SK-N-SH treated with all-trans-retinoic acid at 6 μM for 48 hours (cell line): ENCODE measurements at regions not wholly inside any gene's neighbourhood (a gene's known extent, or its start where the extent isn't known, plus 50 kb on each side); places are given as distances from the start of the nearest gene placed in this dataset.

Source experiments
- ATAC-seq: fragments of 200-7000 bp; cut with Tn5 transposase; 3 replicates; pipeline ENCODE4 v1.9.1; 2020; ENCODE audit warnings: mild to moderate bottlenecking, moderate library complexity
- ARNTL ChIP-seq: fragments of 450-650 bp; formaldehyde crosslinking; IDR thresholded peaks from 2 replicates; pipeline ENCODE4 v1.5.0; 2020; ENCODE audit warnings: low read depth, mild to moderate bottlenecking, moderate library complexity, borderline replicate concordance
- BACH2 ChIP-seq: fragments of 250-450 bp; sonication (Bioruptor Pico); IDR thresholded peaks from 2 replicates; pipeline ENCODE4 v1.9.0; 2021; ENCODE audit warnings: mild to moderate bottlenecking, borderline replicate concordance
- CSDC2 ChIP-seq: fragments of 250-450 bp; sonication (Bioruptor Pico); IDR thresholded peaks from 2 replicates; pipeline ENCODE4 v1.5.0; 2020; ENCODE audit warnings: mild to moderate bottlenecking, moderate library complexity
- GLIS3 ChIP-seq: fragments of 250-450 bp; sonication (Bioruptor Pico); IDR thresholded peaks from 2 replicates; pipeline ENCODE4 v1.5.0; 2020; ENCODE audit warnings: mild to moderate bottlenecking, moderate library complexity
- ISL1 ChIP-seq: fragments of 250-450 bp; sonication (Bioruptor Pico); IDR thresholded peaks from 2 replicates; pipeline ENCODE4 v2.1.2; 2022; ENCODE audit warnings: mild to moderate bottlenecking, moderate library complexity
- OSR1 ChIP-seq: fragments of 250-450 bp; sonication (Bioruptor Pico); IDR thresholded peaks from 2 replicates; pipeline ENCODE4 v1.8.0; 2022; ENCODE audit warnings: moderate library complexity, mild to moderate bottlenecking, inconsistent platforms
- PPARA ChIP-seq: fragments of 250-450 bp; sonication (Bioruptor Pico); IDR thresholded peaks from 2 replicates; pipeline ENCODE4 v1.5.0; 2020; ENCODE audit warnings: mild to moderate bottlenecking, borderline replicate concordance
- RARB ChIP-seq: fragments of 250-450 bp; sonication (Bioruptor Pico); IDR thresholded peaks from 2 replicates; pipeline ENCODE4 v1.8.0; 2021; ENCODE audit warnings: mild to moderate bottlenecking, moderate library complexity
- SNAI2 ChIP-seq: fragments of 250-450 bp; sonication (Bioruptor Pico); IDR thresholded peaks from 2 replicates; pipeline ENCODE4 v1.5.0; 2020; ENCODE audit warnings: mild to moderate bottlenecking, moderate library complexity
- TCF4 ChIP-seq: fragments of 250-450 bp; sonication (Bioruptor Pico); IDR thresholded peaks from 2 replicates; pipeline ENCODE4 v1.8.0; 2021; ENCODE audit warnings: mild to moderate bottlenecking, moderate library complexity, borderline replicate concordance
- ZC3H10 ChIP-seq: fragments of 250-450 bp; sonication (Bioruptor Pico); IDR thresholded peaks from 2 replicates; pipeline ENCODE4 v1.5.1; 2021; ENCODE audit warnings: mild to moderate bottlenecking, moderate library complexity
- ZFP3 ChIP-seq: fragments of 250-450 bp; sonication (Bioruptor Pico); IDR thresholded peaks from 2 replicates; pipeline ENCODE4 v1.5.0; 2020; ENCODE audit warnings: mild to moderate bottlenecking, moderate library complexity
- ZFP30 ChIP-seq: fragments of 450-650 bp; formaldehyde crosslinking; IDR thresholded peaks from 2 replicates; pipeline ENCODE4 v1.5.0; 2022; ENCODE audit warnings: mild to moderate bottlenecking, moderate library complexity
- ZNF565 ChIP-seq: fragments of 450-650 bp; formaldehyde crosslinking; conservative IDR thresholded peaks from 2 replicates; pipeline ENCODE4 v1.5.0; 2020; ENCODE audit warnings: low read depth, mild to moderate bottlenecking, moderate library complexity
- ZNF70 ChIP-seq: fragments of 450-650 bp; formaldehyde crosslinking; IDR thresholded peaks from 2 replicates; pipeline ENCODE4 v1.5.0; 2020; ENCODE audit warnings: mild to moderate bottlenecking, moderate library complexity
- ZNF8 ChIP-seq: fragments of 450-650 bp; formaldehyde crosslinking; IDR thresholded peaks from 2 replicates; pipeline ENCODE4 v1.5.0; 2020; ENCODE audit warnings: mild to moderate bottlenecking, moderate library complexity
- TF ChIP-seq, protein P1 (sequence below): fragments of 250-450 bp; sonication (Bioruptor Pico); IDR thresholded peaks from 2 replicates; pipeline ENCODE4 v1.8.0; 2021; ENCODE audit warnings: low read depth, mild to moderate bottlenecking, moderate library complexity, borderline replicate concordance
- TF ChIP-seq, protein P2 (sequence below): fragments of 250-450 bp; sonication (Bioruptor Pico); IDR thresholded peaks from 2 replicates; pipeline ENCODE4 v1.5.0; 2020; ENCODE audit warnings: mild to moderate bottlenecking, moderate library complexity
- TF ChIP-seq, protein P3 (sequence below): fragments of 250-450 bp; sonication (Bioruptor Pico); IDR thresholded peaks from 2 replicates; pipeline ENCODE4 v1.8.0; 2020; ENCODE audit warnings: mild to moderate bottlenecking, moderate library complexity, borderline replicate concordance
- TF ChIP-seq, protein P4 (sequence below): fragments of 250-450 bp; sonication (Bioruptor Pico); IDR thresholded peaks from 2 replicates; pipeline ENCODE4 v1.5.1; 2021; ENCODE audit warnings: mild to moderate bottlenecking, moderate library complexity
- TF ChIP-seq, protein P5 (sequence below): fragments of 250-450 bp; sonication (Bioruptor Pico); IDR thresholded peaks from 2 replicates; pipeline ENCODE4 v1.5.1; 2020; ENCODE audit warnings: low read depth, mild to moderate bottlenecking, moderate library complexity

DNA sequence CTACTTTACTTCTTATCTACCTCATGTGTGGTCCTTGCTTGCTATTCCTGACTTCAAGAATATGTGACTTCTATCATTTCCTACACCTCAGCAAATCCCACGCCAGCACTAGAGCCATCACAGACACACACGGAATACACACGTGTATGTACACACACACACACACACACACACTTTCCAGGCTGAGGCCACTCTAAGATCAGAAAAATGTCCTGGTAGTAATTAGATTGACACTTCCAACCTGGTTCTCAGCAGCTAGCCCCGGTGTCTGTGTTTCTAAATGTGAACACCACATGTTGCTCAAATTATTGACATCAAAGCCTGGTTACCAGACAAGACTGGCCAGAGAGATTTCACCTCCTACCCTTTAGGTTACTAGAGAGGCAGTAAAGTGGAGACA, 54.1 kb upstream of the SASH1 start:
- no peak for TF ChIP-seq ISL1 (CRISPR knock-in tag)
- TF ChIP-seq, protein P1, sequence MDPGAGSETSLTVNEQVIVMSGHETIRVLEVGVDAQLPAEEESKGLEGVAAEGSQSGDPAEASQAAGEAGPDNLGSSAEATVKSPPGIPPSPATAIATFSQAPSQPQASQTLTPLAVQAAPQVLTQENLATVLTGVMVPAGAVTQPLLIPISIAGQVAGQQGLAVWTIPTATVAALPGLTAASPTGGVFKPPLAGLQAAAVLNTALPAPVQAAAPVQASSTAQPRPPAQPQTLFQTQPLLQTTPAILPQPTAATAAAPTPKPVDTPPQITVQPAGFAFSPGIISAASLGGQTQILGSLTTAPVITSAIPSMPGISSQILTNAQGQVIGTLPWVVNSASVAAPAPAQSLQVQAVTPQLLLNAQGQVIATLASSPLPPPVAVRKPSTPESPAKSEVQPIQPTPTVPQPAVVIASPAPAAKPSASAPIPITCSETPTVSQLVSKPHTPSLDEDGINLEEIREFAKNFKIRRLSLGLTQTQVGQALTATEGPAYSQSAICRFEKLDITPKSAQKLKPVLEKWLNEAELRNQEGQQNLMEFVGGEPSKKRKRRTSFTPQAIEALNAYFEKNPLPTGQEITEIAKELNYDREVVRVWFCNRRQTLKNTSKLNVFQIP (CRISPR knock-in tag): no peak
- no peak for TF ChIP-seq ZC3H10
- TF ChIP-seq, protein P2, sequence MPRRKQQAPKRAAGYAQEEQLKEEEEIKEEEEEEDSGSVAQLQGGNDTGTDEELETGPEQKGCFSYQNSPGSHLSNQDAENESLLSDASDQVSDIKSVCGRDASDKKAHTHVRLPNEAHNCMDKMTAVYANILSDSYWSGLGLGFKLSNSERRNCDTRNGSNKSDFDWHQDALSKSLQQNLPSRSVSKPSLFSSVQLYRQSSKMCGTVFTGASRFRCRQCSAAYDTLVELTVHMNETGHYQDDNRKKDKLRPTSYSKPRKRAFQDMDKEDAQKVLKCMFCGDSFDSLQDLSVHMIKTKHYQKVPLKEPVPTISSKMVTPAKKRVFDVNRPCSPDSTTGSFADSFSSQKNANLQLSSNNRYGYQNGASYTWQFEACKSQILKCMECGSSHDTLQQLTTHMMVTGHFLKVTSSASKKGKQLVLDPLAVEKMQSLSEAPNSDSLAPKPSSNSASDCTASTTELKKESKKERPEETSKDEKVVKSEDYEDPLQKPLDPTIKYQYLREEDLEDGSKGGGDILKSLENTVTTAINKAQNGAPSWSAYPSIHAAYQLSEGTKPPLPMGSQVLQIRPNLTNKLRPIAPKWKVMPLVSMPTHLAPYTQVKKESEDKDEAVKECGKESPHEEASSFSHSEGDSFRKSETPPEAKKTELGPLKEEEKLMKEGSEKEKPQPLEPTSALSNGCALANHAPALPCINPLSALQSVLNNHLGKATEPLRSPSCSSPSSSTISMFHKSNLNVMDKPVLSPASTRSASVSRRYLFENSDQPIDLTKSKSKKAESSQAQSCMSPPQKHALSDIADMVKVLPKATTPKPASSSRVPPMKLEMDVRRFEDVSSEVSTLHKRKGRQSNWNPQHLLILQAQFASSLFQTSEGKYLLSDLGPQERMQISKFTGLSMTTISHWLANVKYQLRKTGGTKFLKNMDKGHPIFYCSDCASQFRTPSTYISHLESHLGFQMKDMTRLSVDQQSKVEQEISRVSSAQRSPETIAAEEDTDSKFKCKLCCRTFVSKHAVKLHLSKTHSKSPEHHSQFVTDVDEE (CRISPR knock-in tag): no peak
- no peak for TF ChIP-seq CSDC2 (CRISPR knock-in tag)
- no peak for TF ChIP-seq OSR1 (CRISPR knock-in tag)
- no peak for TF ChIP-seq BACH2 (CRISPR knock-in tag)
- no peak for TF ChIP-seq ZFP30 (CRISPR knock-in tag)
- no peak for TF ChIP-seq ZFP3 (CRISPR knock-in tag)
- no peak for TF ChIP-seq TCF4 (CRISPR knock-in tag)
- TF ChIP-seq, protein P3, sequence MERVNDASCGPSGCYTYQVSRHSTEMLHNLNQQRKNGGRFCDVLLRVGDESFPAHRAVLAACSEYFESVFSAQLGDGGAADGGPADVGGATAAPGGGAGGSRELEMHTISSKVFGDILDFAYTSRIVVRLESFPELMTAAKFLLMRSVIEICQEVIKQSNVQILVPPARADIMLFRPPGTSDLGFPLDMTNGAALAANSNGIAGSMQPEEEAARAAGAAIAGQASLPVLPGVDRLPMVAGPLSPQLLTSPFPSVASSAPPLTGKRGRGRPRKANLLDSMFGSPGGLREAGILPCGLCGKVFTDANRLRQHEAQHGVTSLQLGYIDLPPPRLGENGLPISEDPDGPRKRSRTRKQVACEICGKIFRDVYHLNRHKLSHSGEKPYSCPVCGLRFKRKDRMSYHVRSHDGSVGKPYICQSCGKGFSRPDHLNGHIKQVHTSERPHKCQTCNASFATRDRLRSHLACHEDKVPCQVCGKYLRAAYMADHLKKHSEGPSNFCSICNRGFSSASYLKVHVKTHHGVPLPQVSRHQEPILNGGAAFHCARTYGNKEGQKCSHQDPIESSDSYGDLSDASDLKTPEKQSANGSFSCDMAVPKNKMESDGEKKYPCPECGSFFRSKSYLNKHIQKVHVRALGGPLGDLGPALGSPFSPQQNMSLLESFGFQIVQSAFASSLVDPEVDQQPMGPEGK (CRISPR knock-in tag): no peak
- TF ChIP-seq ZNF565: no peak
- no peak for TF ChIP-seq ARNTL (CRISPR knock-in tag)
- no peak for TF ChIP-seq PPARA (CRISPR knock-in tag)
- no peak for TF ChIP-seq GLIS3 (CRISPR knock-in tag)
- TF ChIP-seq, protein P4, sequence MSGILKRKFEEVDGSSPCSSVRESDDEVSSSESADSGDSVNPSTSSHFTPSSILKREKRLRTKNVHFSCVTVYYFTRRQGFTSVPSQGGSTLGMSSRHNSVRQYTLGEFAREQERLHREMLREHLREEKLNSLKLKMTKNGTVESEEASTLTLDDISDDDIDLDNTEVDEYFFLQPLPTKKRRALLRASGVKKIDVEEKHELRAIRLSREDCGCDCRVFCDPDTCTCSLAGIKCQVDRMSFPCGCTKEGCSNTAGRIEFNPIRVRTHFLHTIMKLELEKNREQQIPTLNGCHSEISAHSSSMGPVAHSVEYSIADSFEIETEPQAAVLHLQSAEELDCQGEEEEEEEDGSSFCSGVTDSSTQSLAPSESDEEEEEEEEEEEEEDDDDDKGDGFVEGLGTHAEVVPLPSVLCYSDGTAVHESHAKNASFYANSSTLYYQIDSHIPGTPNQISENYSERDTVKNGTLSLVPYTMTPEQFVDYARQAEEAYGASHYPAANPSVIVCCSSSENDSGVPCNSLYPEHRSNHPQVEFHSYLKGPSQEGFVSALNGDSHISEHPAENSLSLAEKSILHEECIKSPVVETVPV (CRISPR knock-in tag): no peak
- TF ChIP-seq RARB (CRISPR knock-in tag): no peak
- TF ChIP-seq SNAI2: no peak
- TF ChIP-seq ZNF8 (CRISPR knock-in tag): no peak
- peak; percentile 21; the same call in 2 of the 3 replicates for ATAC-seq

DNA sequence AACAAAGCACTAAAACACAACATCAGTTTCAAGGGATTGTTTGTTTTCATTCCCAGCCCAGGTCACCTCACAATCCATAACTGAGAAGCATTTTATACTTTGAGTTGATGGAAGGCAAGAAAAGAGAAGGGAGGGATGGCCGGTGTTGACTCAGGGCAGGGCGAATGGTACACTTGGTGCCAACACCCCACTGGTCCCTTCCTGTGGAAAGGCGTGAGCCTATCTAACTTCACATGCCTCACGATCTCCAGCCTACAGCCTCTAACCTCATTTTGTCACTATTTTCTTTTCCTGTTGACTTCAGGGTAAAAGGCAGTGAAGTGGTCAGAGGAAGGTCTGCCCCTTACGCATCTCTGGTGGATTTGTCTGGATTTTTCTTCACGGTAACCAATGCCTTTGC, 53.5 kb upstream of the SASH1 start:
- TF ChIP-seq SNAI2 (no peak), CSDC2 (CRISPR knock-in tag) (no peak), ZNF8 (CRISPR knock-in tag) (no peak), ISL1 (CRISPR knock-in tag) (no peak), ARNTL (CRISPR knock-in tag) (no peak), GLIS3 (CRISPR knock-in tag) (no peak), RARB (CRISPR knock-in tag) (no peak), ZNF565 (no peak), ZFP30 (CRISPR knock-in tag) (no peak), ZNF70 (CRISPR knock-in tag) (no peak)
- TF ChIP-seq, protein P5, sequence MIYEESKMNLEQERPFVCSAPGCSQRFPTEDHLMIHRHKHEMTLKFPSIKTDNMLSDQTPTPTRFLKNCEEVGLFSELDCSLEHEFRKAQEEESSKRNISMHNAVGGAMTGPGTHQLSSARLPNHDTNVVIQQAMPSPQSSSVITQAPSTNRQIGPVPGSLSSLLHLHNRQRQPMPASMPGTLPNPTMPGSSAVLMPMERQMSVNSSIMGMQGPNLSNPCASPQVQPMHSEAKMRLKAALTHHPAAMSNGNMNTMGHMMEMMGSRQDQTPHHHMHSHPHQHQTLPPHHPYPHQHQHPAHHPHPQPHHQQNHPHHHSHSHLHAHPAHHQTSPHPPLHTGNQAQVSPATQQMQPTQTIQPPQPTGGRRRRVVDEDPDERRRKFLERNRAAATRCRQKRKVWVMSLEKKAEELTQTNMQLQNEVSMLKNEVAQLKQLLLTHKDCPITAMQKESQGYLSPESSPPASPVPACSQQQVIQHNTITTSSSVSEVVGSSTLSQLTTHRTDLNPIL (CRISPR knock-in tag): no peak
- TF ChIP-seq, protein P2 (CRISPR knock-in tag): no peak
- TF ChIP-seq, protein P4 (CRISPR knock-in tag): no peak
- TF ChIP-seq, protein P3 (CRISPR knock-in tag): no peak
- ATAC-seq: no peak
